ENCODE measurements at regions not wholly inside any gene's neighbourhood (a gene's known extent, or its start where the extent isn't known, plus 50 kb on each side); places are given as distances from the start of the nearest gene placed in this dataset.
"Not testable (repeated sequence)": the region's sequence is repeated elsewhere in the genome, so short reads cannot be mapped to it uniquely, and the experiment has no call there.

- not testable (repeated sequence) for DNase-seq (ENCODE audit: extremely low read depth, low read depth, low spot score)
These were observed 549.6 kb upstream of the CHD1 start for GRCh38 chr5:99478450-99478849.

DNA sequence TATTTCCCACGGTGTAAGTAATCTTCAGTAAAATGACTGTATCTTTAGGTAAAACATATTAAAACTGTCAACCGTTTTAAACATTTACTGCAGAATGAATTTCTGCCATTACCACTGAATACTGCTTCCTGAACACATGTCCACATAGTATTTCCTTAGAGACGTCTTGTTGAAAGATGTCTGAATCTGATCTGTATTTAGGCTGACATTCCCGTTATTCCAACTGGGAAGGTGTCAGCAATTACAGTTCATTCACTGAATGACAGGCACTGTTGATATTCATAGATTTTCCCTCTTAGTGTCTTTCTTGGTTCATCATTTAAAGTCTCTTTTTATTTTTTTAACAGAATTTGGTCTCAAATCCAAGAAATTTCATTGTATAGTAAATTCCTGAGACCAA, 544.5 kb upstream of the CHD1 start:
- not testable (repeated sequence) for DNase-seq (ENCODE audit: extremely low read depth, low read depth, low spot score)

DNA sequence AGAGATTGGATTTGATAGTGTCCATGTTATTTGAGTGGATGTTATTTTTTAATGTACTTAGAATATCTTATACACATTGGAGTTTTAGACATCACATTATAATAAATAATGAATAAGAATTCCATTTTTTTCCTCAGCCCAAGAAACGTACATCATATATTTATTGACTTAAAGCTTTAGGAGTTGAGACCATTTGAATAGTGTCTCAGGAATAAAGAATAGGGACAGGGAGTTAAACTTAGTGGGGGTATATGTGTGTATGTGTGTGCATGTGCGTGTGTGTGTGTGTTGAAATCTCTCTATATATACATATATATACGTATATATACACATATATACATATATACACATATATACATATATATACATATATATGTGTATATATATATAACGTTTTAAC, 542.9 kb upstream of the CHD1 start:
- not testable (repeated sequence) for DNase-seq (ENCODE audit: extremely low read depth, low read depth, low spot score)

DNA sequence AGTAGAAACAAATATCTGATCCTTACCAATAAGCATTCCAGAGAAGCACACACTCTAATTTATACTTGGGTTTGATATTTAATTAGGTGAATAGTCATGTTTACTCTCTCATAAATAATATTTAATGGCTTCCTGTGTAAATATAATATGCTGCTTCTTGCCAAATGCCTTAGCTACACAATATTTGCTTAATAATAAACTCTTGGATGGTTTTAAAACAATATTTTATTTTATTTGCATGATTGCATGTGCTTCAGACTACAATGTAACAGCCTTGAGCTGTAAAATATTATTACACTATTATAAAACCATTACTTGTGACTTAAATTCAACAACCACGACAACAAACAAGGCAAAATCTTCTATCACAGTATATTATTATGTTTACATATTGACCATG, 542.4 kb upstream of the CHD1 start:
- not testable (repeated sequence) for DNase-seq (ENCODE audit: extremely low read depth, low read depth, low spot score)

DNA sequence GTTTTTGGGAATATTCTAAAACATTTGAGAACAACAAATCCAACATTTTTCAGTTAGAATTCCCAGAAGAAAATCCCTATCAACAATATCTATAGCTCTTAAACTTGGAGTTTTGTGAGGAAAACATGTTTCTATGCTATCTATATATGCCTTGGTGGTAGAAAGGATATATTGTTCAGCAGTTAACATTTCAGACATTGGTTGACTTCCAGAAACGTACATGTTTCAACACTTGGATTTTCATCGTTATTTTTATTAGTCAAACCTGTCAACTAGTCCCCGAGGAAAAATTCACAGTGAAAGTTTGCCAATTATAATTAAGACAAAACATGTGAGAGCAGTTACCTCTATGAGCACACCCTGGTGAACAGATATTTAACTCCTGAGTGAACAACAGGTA, 541.8 kb upstream of the CHD1 start:
- not testable (repeated sequence) for DNase-seq (ENCODE audit: extremely low read depth, low read depth, low spot score)

DNA sequence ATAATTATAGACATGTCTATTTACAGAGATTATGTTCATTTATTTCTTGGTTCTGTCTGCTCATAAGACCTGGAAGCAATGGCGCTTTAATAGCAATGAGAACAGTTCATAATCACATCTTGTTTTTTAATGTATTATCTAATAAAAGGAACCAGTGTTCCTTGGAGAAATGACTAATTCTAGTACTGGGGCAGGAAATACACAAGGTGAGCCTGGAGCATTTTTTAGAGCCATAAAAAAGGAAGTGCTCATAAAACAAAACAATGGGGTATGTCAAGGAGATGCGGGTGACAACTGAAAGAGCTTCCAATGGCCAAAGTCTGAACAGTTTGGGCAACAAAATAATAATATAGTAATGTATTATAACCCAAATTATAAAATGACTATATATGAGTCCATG, 531.9 kb upstream of the CHD1 start:
- DNase-seq (ENCODE audit: extremely low read depth, low read depth, low spot score): no peak

- no peak for DNase-seq (ENCODE audit: extremely low read depth, low read depth, low spot score)
These were observed 524.4 kb upstream of the CHD1 start for GRCh38 chr5:99453196-99453595.

- no peak for DNase-seq (ENCODE audit: extremely low read depth, low read depth, low spot score)
These were observed 521.0 kb upstream of the CHD1 start for GRCh38 chr5:99449786-99450185.

DNA sequence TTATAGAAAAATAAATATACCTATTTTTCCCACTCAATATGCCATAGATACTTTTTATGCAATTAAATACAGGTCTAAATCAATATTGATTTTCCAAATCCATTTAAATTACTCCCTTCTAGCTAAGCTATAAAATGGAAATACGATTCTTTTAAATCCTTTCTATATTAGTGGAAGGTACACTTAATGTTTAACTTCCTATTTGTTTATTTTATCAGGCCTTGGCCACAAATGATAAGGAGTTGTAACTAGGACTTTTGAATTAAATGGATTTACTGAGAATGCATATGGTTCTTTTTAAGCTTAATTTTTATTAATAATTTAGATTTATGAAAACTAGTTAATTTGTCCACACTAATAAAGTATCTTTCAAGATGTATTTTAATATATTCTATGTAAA, 517.0 kb upstream of the CHD1 start:
- no peak for DNase-seq (ENCODE audit: extremely low read depth, low read depth, low spot score)

DNA sequence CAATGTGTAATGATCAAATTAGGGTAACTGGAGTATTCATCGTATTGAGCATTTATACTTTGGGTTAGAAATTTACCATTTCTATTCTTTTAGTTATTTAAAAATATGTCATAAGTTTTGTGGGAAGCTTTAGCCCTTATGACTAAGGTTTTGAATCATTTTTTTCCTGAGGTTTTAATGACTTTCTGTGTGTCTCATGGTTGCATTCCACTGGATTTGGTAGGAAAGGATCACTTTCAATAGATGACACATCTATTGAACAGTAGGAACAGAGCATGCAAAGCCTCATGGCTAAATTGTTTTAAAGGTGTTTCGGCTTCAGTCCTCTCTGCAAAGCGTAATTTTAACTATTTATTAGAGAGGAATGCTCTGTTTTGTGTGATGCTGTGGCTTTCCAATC, 512.4 kb upstream of the CHD1 start:
- no peak for DNase-seq (ENCODE audit: extremely low read depth, low read depth, low spot score)

DNA sequence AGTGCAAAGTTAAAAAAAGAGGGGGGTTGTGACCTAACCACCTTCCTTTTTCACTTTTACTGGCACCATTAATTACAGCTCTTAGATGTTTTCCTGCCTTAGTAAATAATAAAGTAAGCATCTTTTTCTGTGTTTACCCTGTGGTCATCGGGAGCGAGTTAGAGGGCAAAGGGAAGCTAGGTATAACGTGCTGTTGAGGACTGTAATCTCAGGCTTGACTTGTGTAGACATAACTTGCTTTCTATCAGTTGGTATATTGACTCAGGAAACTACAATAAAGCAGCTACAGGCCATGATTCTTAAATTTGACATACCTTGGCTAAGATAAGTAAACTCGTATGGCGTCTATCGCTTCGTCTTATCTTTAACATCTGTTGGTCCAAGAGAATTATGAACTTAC, 509.8 kb upstream of the CHD1 start:
- no peak for DNase-seq (ENCODE audit: extremely low read depth, low read depth, low spot score)

DNA sequence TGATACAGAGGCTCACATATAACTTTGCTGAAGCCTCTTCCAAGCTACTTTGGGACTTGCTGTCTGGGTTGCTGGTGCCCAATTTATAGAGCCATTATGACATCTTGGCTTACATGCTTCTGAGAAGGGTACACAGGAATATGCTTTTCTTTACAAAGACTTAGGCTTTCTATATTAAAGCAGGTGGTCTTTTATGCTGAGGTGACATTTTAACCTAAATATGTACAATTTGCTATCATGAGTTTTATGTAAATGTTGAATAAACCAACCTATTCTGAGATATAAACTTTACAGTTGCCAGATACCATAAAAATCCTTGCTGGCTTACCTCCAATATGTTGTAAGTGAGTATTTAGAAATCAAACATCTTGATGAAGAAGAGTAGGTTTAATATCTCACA, 509.2 kb upstream of the CHD1 start:
- DNase-seq (ENCODE audit: extremely low read depth, low read depth, low spot score): no peak

- not testable (repeated sequence) for DNase-seq (ENCODE audit: extremely low read depth, low read depth, low spot score)
These were observed 494.6 kb upstream of the CHD1 start for GRCh38 chr5:99423396-99423795.

DNA sequence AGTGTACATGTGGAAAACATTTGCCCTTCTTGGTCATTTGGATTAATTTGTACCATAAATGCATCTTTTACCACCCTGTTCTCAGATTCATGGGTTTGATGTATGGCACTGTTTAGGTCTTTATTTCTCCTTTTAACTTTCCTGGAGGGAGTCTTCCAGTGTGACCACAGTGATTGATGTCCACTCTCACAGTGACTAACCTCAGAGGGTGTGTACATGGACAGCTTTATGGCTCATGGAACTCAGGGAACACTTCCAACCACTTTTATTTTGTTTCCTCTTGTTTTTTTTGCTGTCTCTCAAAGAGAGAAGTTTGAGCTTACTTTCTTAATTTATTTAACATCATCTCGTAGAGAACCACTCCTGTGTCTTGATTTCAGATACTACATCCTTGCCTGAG, 489.8 kb upstream of the CHD1 start:
- not testable (repeated sequence) for DNase-seq (ENCODE audit: extremely low read depth, low read depth, low spot score)

DNA sequence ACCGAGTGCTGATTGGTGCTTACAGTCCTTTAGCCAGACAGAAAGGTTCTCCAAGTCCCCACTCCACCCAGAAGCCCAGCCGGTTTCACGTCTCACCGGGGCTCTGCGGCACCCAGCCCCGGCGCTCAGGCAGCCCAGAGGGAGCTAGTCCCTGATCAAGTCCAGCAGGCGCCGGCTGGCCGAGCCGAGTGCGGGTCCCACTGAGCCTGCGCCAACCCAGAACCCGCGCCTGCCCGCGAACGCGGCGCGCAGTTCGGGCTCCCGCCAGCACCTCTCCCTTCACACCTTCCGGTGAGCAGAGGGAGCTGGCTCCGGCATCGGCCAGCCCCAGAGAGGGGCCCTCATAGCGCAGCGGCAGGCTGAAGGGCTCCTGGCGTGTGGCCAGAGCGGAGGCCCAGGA, 481.6 kb upstream of the CHD1 start:
- DNase-seq (ENCODE audit: extremely low read depth, low read depth, low spot score): not testable (repeated sequence)

DNA sequence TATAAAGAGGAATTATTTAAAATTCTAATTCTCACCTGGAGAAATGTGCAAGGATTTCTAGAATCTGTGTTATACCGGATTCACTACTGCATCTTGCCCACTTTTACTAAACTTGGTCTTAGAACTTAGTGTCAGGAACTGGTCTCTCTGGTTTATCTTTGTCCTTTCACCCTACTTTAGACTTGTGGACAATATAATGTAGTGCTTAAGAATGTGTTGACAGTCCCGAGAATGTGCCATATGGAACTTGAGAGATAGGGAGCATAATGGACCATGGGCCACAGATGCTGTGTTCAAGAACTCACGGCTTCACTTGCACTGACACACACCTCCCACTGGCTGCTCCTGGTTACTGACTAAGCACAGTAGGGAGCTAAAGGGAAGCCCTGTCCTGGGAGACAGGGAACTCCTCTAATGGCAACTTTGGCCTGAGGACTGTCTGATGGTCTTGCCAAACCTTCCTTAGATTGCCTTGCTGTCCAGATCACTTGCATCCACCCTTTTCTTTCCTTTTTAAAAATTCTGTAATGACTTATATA, 476.0 kb upstream of the CHD1 start:
- not testable (repeated sequence) for DNase-seq (ENCODE audit: extremely low read depth, low read depth, low spot score)

- not testable (repeated sequence) for DNase-seq (ENCODE audit: extremely low read depth, low read depth, low spot score)
These were observed 471.8 kb upstream of the CHD1 start for GRCh38 chr5:99400571-99400970.

DNA sequence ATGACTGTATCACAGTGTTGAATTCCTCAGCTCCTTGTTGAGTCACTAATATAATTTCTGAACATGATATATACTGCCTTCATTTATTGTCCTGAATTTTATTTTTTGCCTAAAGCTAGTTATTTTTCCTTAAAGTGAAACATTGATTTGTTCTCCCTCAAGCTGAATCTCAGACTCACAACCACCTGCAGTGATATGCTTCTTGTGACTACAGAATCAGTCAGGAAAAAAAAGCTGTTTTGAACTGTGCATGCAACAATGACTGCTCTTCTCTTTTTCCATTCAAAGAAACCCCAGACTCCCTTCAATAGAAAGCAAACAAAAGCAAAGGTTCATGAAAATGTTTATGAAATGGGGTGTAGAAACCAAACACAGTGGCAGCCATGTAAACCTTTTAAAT, 470.2 kb upstream of the CHD1 start:
- DNase-seq (ENCODE audit: extremely low read depth, low read depth, low spot score): no peak

DNA sequence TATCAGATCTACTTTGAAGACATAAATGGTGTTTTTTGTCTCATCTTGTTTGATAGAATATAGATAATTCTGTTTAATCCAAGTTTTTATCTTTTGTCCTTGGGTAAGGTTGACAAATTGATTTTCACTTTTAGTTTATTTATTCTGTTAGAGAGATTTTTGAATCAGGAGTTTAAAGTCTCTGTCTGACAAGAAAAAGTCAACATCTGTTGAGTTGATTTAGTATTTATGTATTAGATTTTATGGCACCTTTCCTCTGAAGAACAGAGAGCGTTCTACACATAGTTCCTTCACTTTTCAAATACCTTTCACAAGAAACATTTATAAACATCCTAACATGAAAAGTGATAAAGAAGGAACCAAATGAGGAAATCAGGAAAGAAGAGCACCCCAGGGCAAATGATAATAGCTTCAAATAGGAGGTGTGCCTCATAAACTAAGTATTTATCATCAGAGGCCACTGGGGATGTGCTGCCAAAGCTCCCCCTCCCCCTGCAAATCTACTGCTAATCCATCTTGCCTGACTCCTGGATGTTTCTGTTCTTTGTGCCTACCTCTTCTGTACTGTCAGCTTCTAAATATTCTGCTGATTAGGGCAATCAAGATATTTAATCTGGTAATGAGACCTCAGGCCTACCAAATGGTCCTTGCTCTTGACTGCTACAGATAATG, 457.7 kb upstream of the CHD1 start:
- no peak for DNase-seq (ENCODE audit: extremely low read depth, low read depth, low spot score)

- no peak for DNase-seq (ENCODE audit: extremely low read depth, low read depth, low spot score)
These were observed 450.4 kb upstream of the CHD1 start for GRCh38 chr5:99379187-99379586.

DNA sequence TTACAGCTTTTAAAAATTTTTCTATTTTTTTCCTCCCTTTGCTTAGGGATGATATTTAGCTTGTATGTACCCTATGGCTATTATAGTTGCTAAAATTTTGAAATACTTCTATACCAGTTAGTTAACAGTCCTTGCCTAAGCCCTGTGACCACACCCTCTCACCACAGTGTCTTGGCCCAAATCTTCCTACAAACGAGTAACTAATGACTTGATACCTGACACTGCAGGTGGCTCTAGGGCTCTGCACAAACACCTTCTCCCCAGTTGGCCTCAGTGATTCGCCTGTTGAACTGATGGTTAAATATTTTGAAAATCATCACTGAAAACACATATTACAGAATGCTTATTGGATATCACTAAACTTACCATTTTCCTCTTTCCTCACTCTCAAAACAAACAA, 449.6 kb upstream of the CHD1 start:
- no peak for DNase-seq (ENCODE audit: extremely low read depth, low read depth, low spot score)

DNA sequence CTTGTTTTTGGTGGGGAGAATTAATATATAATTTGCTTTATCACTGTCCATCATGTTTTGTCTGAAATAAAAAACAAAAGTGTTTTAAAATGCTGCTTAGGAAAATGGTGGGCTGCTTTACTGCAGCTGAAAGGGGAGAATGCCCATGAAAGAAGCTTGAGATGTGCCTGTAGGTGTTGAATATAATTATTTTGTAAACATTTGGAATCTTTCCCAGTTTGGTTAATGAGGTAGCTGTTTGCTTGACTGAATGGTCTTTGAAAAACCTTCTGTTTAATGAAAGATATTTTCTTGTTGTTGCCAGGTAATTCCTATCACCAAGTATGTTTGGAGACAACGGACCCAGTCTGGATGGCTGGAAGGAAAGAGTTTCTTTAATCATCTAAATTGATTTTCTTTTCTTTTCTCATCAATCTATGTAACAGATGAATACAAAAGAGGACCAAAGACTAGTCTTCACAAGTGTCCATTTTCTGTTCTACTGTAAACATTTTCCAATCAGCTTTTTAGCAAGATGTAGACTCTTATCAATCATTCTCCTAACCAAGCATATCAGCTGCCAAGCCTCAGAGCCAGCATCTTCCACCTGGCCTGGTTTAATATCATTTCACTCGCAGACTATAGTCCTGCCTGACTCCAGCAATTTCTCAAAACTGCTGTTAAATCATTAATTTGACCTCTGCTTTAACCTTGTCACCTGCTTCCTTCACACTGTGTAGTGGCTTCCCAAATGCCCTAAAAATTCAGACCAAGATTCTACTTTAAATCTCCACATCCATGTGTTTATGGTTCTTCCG, 441.2 kb upstream of the CHD1 start:
- DNase-seq (ENCODE audit: extremely low read depth, low read depth, low spot score): no peak
